C1 segment of cervical spinal cord (tissue), 14 donors: ENCODE measurements at regions not wholly inside any gene's neighbourhood (a gene's known extent, or its start where the extent isn't known, plus 50 kb on each side); places are given as distances from the start of the nearest gene placed in this dataset.

ENCODE experiments used
- DNase-seq, 14 donors: peaks; one replicate each; lab custom pipeline; 2025; lab: John Stamatoyannopoulos, UW

- DNase-seq: no peak
These were observed 394.6 kb downstream of the ELAVL2 start for GRCh38 chr9:23431459-23431858.

GRCh38 chr9:23434654-23435053 lies 391.4 kb downstream of the ELAVL2 start:
- no peak for DNase-seq

GRCh38 chr9:23438299-23438907 lies 387.6 kb downstream of the ELAVL2 start:
- no peak for DNase-seq

- no peak for DNase-seq
These were observed 384.8 kb downstream of the ELAVL2 start for GRCh38 chr9:23441275-23441674.

- DNase-seq: no peak
These were observed 381.4 kb downstream of the ELAVL2 start for GRCh38 chr9:23444658-23445057.

GRCh38 chr9:23447166-23447565 lies 378.9 kb downstream of the ELAVL2 start:
- peak in 2 of 14 donors; percentile 1 to 49 for DNase-seq

GRCh38 chr9:23447944-23448343 lies 378.1 kb downstream of the ELAVL2 start:
- DNase-seq: no peak

GRCh38 chr9:23451802-23452418 lies 374.1 kb downstream of the ELAVL2 start:
- DNase-seq: no peak

GRCh38 chr9:23464275-23464674 lies 361.8 kb downstream of the ELAVL2 start:
- no peak for DNase-seq

- DNase-seq: no peak
These were observed 358.8 kb downstream of the ELAVL2 start for GRCh38 chr9:23467276-23467675.

GRCh38 chr9:23477908-23478307 lies 348.1 kb downstream of the ELAVL2 start:
- no peak for DNase-seq

GRCh38 chr9:23483566-23483965 lies 342.5 kb downstream of the ELAVL2 start:
- no peak for DNase-seq

- peak in 5 of 14 donors; percentile 0 to 9 (median 3) for DNase-seq
These were observed 333.7 kb downstream of the ELAVL2 start for GRCh38 chr9:23492126-23493002.

GRCh38 chr9:23493219-23493618 lies 332.8 kb downstream of the ELAVL2 start:
- no peak for DNase-seq

GRCh38 chr9:23496489-23497136 lies 329.4 kb downstream of the ELAVL2 start:
- DNase-seq: no peak

- DNase-seq: no peak
These were observed 328.9 kb downstream of the ELAVL2 start for GRCh38 chr9:23497137-23497504.

- DNase-seq: no peak
These were observed 324.0 kb downstream of the ELAVL2 start for GRCh38 chr9:23502004-23502403.

GRCh38 chr9:23522952-23523351 lies 303.1 kb downstream of the ELAVL2 start:
- DNase-seq: no peak

- DNase-seq: no peak
These were observed 301.4 kb downstream of the ELAVL2 start for GRCh38 chr9:23524607-23525155.

GRCh38 chr9:23526806-23527205 lies 299.2 kb downstream of the ELAVL2 start:
- no peak for DNase-seq

- DNase-seq: no peak
These were observed 293.8 kb downstream of the ELAVL2 start for GRCh38 chr9:23532282-23532681.
